ENCODE measurements at regions not wholly inside any gene's neighbourhood (a gene's known extent, or its start where the extent isn't known, plus 50 kb on each side); places are given as distances from the start of the nearest gene placed in this dataset.

DNA sequence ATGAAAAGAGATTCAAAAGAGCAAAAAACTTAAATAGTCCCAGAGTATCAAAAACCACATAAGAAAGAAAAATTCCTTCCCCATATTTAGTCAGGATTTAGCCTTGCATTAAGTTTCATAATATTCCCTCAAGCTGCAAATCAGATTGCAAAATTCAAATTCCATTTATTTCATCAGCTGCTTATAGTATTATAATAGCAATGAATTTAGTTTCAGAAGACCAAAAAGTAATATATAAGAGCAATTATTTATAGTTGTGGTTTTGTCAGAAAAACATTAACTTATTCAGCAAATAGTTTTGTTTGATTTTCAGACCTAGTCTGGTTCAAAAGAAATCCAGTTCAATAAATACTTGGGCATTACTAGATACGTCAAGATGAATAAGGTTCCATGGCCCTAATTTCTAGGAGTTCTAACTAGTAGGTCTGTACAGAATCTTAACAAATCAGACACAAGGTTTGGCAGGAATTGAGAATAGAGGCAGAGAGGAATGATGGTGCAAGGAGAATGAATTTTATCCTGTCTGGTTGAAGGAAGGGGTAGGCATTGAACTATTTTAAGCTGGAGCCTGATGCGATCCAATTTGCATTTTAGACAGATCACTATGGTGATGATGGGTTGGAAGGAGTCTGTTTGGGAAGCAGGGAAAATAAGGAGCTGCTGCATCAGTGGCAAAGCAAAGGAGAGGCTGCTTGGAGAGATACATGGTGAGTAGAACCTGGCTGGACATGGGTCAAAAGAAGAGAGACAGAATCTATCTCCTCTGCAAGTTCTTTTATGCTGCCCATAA lies 163.9 kb upstream of the STXBP5 start:
- Histone ChIP-seq H3K4me3 (no peak overlapping the region), H3K9me3 (ENCODE audit: control insufficient read depth in 4 of 4, insufficient read depth in 3 of 4, low read length in 3 of 4) (peaks cover 0 to 6% (median 0%) of the 10 kb centered on the region in 4 donors), H3K27me3 (ENCODE audit: control insufficient read depth in 3 of 3, insufficient read depth in 3 of 3, low read length in 2 of 3) (no peaks in the 10 kb centered on the region), H3K27ac (ENCODE audit: low read depth in 1 of 2, low read length in 1 of 2) (no peak overlapping the region), H3K4me1 (ENCODE audit: control insufficient read depth in 5 of 5, insufficient read depth in 5 of 5, low read length in 5 of 5) (no peaks in the 10 kb centered on the region), H3K36me3 (ENCODE audit: control insufficient read depth in 4 of 4, insufficient read depth in 4 of 4, low read length in 4 of 4) (no peaks in the 10 kb centered on the region), H3K9ac (ENCODE audit: insufficient read depth in 1 of 2, low read length in 2 of 2) (no peak overlapping the region)
- no peak for TF ChIP-seq CTCF (IDR thresholded peaks at IDR 0.05; ENCODE audit: control extremely low read depth, extremely low read depth)
- WGBS, 2 donors, result 87 to 88% methylated on average over 2 of the region's 2 CpGs
- ATAC-seq (ENCODE audit: insufficient read depth, low FRiP score), result no peak
- no peak for DNase-seq

GRCh38 chr6:147042679-147043078 lies 161.5 kb upstream of the STXBP5 start:
- 81 to 93% methylated on average over 2 of the region's 2 CpGs for WGBS, 2 donors
- H3K4me3 ChIP-seq, result no peak overlapping the region
- no peaks in the 10 kb centered on the region for H3K27me3 ChIP-seq (ENCODE audit: control insufficient read depth in 3 of 3, insufficient read depth in 3 of 3, low read length in 2 of 3)
- ATAC-seq (ENCODE audit: insufficient read depth, low FRiP score) (no peak), DNase-seq (no peak)
- no peak overlapping the region for H3K27ac ChIP-seq (ENCODE audit: low read depth in 1 of 2, low read length in 1 of 2)
- TF ChIP-seq CTCF (IDR thresholded peaks at IDR 0.05; ENCODE audit: control extremely low read depth, extremely low read depth), result no peak
- no peaks in the 10 kb centered on the region for H3K4me1 ChIP-seq (ENCODE audit: control insufficient read depth in 5 of 5, insufficient read depth in 5 of 5, low read length in 5 of 5)
- H3K36me3 ChIP-seq (ENCODE audit: control insufficient read depth in 4 of 4, insufficient read depth in 4 of 4, low read length in 4 of 4), result no peaks in the 10 kb centered on the region
- H3K9me3 ChIP-seq (ENCODE audit: control insufficient read depth in 4 of 4, insufficient read depth in 3 of 4, low read length in 3 of 4), result peaks cover 0 to 6% (median 0%) of the 10 kb centered on the region in 4 donors
- H3K9ac ChIP-seq (ENCODE audit: insufficient read depth in 1 of 2, low read length in 2 of 2), result no peak overlapping the region

- 86 to 95% methylated on average over 5 of the region's 5 CpGs for WGBS, 2 donors
- no peak overlapping the region for H3K9ac ChIP-seq (ENCODE audit: insufficient read depth in 1 of 2, low read length in 2 of 2)
- no peak overlapping the region for H3K27ac ChIP-seq (ENCODE audit: low read depth in 1 of 2, low read length in 1 of 2)
- no peak overlapping the region for H3K4me3 ChIP-seq
- H3K27me3 ChIP-seq (ENCODE audit: control insufficient read depth in 3 of 3, insufficient read depth in 3 of 3, low read length in 2 of 3), result no peaks in the 10 kb centered on the region
- H3K4me1 ChIP-seq (ENCODE audit: control insufficient read depth in 5 of 5, insufficient read depth in 5 of 5, low read length in 5 of 5), result no peaks in the 10 kb centered on the region
- H3K36me3 ChIP-seq (ENCODE audit: control insufficient read depth in 4 of 4, insufficient read depth in 4 of 4, low read length in 4 of 4), result no peaks in the 10 kb centered on the region
- peaks cover 0 to 6% (median 0%) of the 10 kb centered on the region in 4 donors for H3K9me3 ChIP-seq (ENCODE audit: control insufficient read depth in 4 of 4, insufficient read depth in 3 of 4, low read length in 3 of 4)
- TF ChIP-seq CTCF (IDR thresholded peaks at IDR 0.05; ENCODE audit: control extremely low read depth, extremely low read depth), result no peak
- ATAC-seq (ENCODE audit: insufficient read depth, low FRiP score), result no peak
- DNase-seq, result no peak
These were observed 160.2 kb upstream of the STXBP5 start for GRCh38 chr6:147043994-147044477.

Measured in lung (tissue), 11 donors.